WTC11 (cell line): ENCODE measurements at regions not wholly inside any gene's neighbourhood (a gene's known extent, or its start where the extent isn't known, plus 50 kb on each side); places are given as distances from the start of the nearest gene placed in this dataset.

Source experiments
- ATAC-seq: fragments of 200-7000 bp; cut with Tn5 transposase; 2 replicates; pipeline ENCODE4 v1.10.0; 2021; ENCODE audit warnings: mild to moderate bottlenecking, moderate library complexity
- CTCF ChIA-PET: fragments of 300-600 bp; sonication (Branson Sonifier 250); formaldehyde crosslinking; loops from one replicate; lab custom pipeline; 2021; ENCODE audit warnings: antibody characterized with exemption; lab: Charles Lee
- POLR2A ChIA-PET: fragments of 350-600 bp; sonication (Branson Sonifier 250); formaldehyde crosslinking; loops from one replicate; lab custom pipeline; 2021; ENCODE audit warnings: antibody characterized with exemption; lab: Charles Lee
- DNase-seq: peaks from one replicate; pipeline ENCODE4 v3.0.0; 2021; ENCODE audit warnings: low spot score
- H3K27ac Mint-ChIP-seq: 2 replicates; pipeline ENCODE4 v1.8.0; 2021; ENCODE audit warnings: mixed read lengths
- H3K27me3 Mint-ChIP-seq: 2 replicates; pipeline ENCODE4 v1.8.0; 2021; ENCODE audit warnings: low read depth, mild to moderate bottlenecking, moderate library complexity, mixed read lengths
- H3K36me3 Mint-ChIP-seq: 2 replicates; pipeline ENCODE4 v1.8.0; 2021; ENCODE audit warnings: mixed read lengths
- H3K4me1 Mint-ChIP-seq: 2 replicates; pipeline ENCODE4 v1.8.0; 2022; ENCODE audit warnings: mixed read lengths
- H3K4me3 Mint-ChIP-seq: 2 replicates; pipeline ENCODE4 v1.8.0; 2021; ENCODE audit warnings: mild to moderate bottlenecking, moderate library complexity, mixed read lengths
- H3K9me3 Mint-ChIP-seq: 2 replicates; pipeline ENCODE4 v1.8.0; 2021; ENCODE audit warnings: mixed read lengths
- CREB1 ChIP-seq: sonication (generic); formaldehyde crosslinking; IDR thresholded peaks from 2 replicates; pipeline ENCODE4 v1.8.0; 2023; ENCODE audit warnings: mild to moderate bottlenecking, missing genetic modification reagents
- CREM ChIP-seq: sonication (generic); formaldehyde crosslinking; IDR thresholded peaks from 2 replicates; pipeline ENCODE4 v1.8.1; 2022; ENCODE audit warnings: mild to moderate bottlenecking, missing genetic modification reagents, moderate library complexity
- FOXK1 ChIP-seq: sonication (generic); formaldehyde crosslinking; IDR thresholded peaks from 2 replicates; pipeline ENCODE4 v1.8.0; 2022; ENCODE audit warnings: mild to moderate bottlenecking, moderate library complexity, missing genetic modification reagents
- FOXP1 ChIP-seq: sonication (generic); formaldehyde crosslinking; IDR thresholded peaks from 2 replicates; pipeline ENCODE4 v1.8.0; 2022; ENCODE audit warnings: missing genetic modification reagents, mild to moderate bottlenecking, moderate library complexity, borderline replicate concordance
- GRHL2 ChIP-seq: fragments of 250-450 bp; sonication (Bioruptor Pico); IDR thresholded peaks from 2 replicates; pipeline ENCODE4 v1.8.0; 2022; ENCODE audit warnings: mild to moderate bottlenecking, moderate library complexity; ENCODE audit not compliant: insufficient replicate concordance, severe bottlenecking
- JUN ChIP-seq: sonication (generic); formaldehyde crosslinking; IDR thresholded peaks from 2 replicates; pipeline ENCODE4 v1.8.0; 2023; ENCODE audit warnings: mild to moderate bottlenecking, missing genetic modification reagents
- ZNF263 ChIP-seq: sonication (generic); formaldehyde crosslinking; IDR thresholded peaks from 2 replicates; pipeline ENCODE4 v1.8.1; 2022; ENCODE audit warnings: low read depth, mild to moderate bottlenecking, moderate library complexity, missing genetic modification reagents
- ZNF671 ChIP-seq: fragments of 250-450 bp; sonication (Bioruptor Pico); IDR thresholded peaks from 2 replicates; pipeline ENCODE4 v1.8.0; 2021; ENCODE audit warnings: mild to moderate bottlenecking
- TF ChIP-seq, protein P1 (sequence below): sonication (generic); formaldehyde crosslinking; IDR thresholded peaks from 2 replicates; pipeline ENCODE4 v1.8.1; 2023; ENCODE audit warnings: mild to moderate bottlenecking, missing genetic modification reagents, borderline replicate concordance
- TF ChIP-seq, protein P2 (sequence below): fragments of 250-450 bp; sonication (Bioruptor Pico); IDR thresholded peaks from 2 replicates; pipeline ENCODE4 v2.1.2; 2022; ENCODE audit warnings: mild to moderate bottlenecking, moderate library complexity
- TF ChIP-seq, protein P3 (sequence below): sonication (generic); formaldehyde crosslinking; IDR thresholded peaks from 2 replicates; pipeline ENCODE4 v1.8.1; 2022; ENCODE audit warnings: mild to moderate bottlenecking, moderate library complexity, missing genetic modification reagents
- TF ChIP-seq, protein P4 (sequence below): sonication (generic); formaldehyde crosslinking; IDR thresholded peaks from 2 replicates; pipeline ENCODE4 v1.8.0; 2022; ENCODE audit warnings: mild to moderate bottlenecking, missing genetic modification reagents
- TF ChIP-seq, protein P5 (sequence below): sonication (generic); formaldehyde crosslinking; IDR thresholded peaks from 2 replicates; pipeline ENCODE4 v1.8.0; 2022; ENCODE audit warnings: missing genetic modification reagents
- TF ChIP-seq, protein P6 (sequence below): sonication (generic); formaldehyde crosslinking; IDR thresholded peaks from 2 replicates; pipeline ENCODE4 v1.8.1; 2022; ENCODE audit warnings: low read depth, missing genetic modification reagents, borderline replicate concordance
- TF ChIP-seq, protein P7 (sequence below): fragments of 250-450 bp; sonication (Bioruptor Pico); IDR thresholded peaks from 2 replicates; pipeline ENCODE4 v1.9.0; 2021; ENCODE audit warnings: mild to moderate bottlenecking
- TF ChIP-seq, protein P8 (sequence below): sonication (generic); formaldehyde crosslinking; IDR thresholded peaks from 2 replicates; pipeline ENCODE4 v1.8.1; 2022; ENCODE audit warnings: low read depth, mild to moderate bottlenecking, moderate library complexity, missing genetic modification reagents, borderline replicate concordance

DNA sequence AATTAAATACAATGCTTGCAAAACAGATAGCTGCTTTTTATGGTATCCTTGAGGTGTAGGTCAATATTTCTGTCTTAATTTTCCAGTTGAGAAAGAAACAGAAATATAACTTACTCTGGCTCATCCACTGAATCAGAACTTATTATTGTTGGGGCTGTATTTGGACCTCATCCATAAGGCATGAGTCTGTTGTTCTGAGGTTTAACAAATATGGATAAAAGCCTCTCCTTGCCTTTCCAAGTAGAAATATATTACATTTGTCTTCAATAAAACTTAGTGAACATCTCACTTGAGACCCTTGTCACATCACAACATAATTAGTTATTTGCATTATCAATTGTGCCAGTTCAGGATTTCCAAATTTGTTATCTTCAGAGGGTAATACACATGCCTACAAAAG, 525.8 kb downstream of the AGTPBP1 start:
- POLR2A ChIA-PET: no interaction called here
- TF ChIP-seq, protein P1, sequence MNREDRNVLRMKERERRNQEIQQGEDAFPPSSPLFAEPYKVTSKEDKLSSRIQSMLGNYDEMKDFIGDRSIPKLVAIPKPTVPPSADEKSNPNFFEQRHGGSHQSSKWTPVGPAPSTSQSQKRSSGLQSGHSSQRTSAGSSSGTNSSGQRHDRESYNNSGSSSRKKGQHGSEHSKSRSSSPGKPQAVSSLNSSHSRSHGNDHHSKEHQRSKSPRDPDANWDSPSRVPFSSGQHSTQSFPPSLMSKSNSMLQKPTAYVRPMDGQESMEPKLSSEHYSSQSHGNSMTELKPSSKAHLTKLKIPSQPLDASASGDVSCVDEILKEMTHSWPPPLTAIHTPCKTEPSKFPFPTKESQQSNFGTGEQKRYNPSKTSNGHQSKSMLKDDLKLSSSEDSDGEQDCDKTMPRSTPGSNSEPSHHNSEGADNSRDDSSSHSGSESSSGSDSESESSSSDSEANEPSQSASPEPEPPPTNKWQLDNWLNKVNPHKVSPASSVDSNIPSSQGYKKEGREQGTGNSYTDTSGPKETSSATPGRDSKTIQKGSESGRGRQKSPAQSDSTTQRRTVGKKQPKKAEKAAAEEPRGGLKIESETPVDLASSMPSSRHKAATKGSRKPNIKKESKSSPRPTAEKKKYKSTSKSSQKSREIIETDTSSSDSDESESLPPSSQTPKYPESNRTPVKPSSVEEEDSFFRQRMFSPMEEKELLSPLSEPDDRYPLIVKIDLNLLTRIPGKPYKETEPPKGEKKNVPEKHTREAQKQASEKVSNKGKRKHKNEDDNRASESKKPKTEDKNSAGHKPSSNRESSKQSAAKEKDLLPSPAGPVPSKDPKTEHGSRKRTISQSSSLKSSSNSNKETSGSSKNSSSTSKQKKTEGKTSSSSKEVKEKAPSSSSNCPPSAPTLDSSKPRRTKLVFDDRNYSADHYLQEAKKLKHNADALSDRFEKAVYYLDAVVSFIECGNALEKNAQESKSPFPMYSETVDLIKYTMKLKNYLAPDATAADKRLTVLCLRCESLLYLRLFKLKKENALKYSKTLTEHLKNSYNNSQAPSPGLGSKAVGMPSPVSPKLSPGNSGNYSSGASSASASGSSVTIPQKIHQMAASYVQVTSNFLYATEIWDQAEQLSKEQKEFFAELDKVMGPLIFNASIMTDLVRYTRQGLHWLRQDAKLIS (CRISPR knock-in tag): no peak
- no peak for TF ChIP-seq GRHL2 (CRISPR knock-in tag)
- TF ChIP-seq, protein P2, sequence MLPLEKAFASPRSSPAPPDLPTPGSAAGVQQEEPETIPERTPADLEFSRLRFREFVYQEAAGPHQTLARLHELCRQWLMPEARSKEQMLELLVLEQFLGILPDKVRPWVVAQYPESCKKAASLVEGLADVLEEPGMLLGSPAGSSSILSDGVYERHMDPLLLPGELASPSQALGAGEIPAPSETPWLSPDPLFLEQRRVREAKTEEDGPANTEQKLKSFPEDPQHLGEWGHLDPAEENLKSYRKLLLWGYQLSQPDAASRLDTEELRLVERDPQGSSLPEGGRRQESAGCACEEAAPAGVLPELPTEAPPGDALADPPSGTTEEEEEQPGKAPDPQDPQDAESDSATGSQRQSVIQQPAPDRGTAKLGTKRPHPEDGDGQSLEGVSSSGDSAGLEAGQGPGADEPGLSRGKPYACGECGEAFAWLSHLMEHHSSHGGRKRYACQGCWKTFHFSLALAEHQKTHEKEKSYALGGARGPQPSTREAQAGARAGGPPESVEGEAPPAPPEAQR (CRISPR knock-in tag): no peak
- no peak for TF ChIP-seq ZNF671 (CRISPR knock-in tag)
- TF ChIP-seq CREM (CRISPR knock-in tag): no peak
- no peak for TF ChIP-seq CREB1 (CRISPR knock-in tag)
- no peak for TF ChIP-seq FOXK1 (CRISPR knock-in tag)
- TF ChIP-seq, protein P3, sequence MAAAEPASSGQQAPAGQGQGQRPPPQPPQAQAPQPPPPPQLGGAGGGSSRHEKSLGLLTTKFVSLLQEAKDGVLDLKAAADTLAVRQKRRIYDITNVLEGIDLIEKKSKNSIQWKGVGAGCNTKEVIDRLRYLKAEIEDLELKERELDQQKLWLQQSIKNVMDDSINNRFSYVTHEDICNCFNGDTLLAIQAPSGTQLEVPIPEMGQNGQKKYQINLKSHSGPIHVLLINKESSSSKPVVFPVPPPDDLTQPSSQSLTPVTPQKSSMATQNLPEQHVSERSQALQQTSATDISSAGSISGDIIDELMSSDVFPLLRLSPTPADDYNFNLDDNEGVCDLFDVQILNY (CRISPR knock-in tag): no peak
- TF ChIP-seq JUN: no peak
- TF ChIP-seq FOXP1: no peak
- TF ChIP-seq, protein P4, sequence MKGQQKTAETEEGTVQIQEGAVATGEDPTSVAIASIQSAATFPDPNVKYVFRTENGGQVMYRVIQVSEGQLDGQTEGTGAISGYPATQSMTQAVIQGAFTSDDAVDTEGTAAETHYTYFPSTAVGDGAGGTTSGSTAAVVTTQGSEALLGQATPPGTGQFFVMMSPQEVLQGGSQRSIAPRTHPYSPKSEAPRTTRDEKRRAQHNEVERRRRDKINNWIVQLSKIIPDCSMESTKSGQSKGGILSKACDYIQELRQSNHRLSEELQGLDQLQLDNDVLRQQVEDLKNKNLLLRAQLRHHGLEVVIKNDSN: no peak
- TF ChIP-seq, protein P5, sequence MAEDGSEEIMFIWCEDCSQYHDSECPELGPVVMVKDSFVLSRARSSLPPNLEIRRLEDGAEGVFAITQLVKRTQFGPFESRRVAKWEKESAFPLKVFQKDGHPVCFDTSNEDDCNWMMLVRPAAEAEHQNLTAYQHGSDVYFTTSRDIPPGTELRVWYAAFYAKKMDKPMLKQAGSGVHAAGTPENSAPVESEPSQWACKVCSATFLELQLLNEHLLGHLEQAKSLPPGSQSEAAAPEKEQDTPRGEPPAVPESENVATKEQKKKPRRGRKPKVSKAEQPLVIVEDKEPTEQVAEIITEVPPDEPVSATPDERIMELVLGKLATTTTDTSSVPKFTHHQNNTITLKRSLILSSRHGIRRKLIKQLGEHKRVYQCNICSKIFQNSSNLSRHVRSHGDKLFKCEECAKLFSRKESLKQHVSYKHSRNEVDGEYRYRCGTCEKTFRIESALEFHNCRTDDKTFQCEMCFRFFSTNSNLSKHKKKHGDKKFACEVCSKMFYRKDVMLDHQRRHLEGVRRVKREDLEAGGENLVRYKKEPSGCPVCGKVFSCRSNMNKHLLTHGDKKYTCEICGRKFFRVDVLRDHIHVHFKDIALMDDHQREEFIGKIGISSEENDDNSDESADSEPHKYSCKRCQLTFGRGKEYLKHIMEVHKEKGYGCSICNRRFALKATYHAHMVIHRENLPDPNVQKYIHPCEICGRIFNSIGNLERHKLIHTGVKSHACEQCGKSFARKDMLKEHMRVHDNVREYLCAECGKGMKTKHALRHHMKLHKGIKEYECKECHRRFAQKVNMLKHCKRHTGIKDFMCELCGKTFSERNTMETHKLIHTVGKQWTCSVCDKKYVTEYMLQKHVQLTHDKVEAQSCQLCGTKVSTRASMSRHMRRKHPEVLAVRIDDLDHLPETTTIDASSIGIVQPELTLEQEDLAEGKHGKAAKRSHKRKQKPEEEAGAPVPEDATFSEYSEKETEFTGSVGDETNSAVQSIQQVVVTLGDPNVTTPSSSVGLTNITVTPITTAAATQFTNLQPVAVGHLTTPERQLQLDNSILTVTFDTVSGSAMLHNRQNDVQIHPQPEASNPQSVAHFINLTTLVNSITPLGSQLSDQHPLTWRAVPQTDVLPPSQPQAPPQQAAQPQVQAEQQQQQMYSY (CRISPR knock-in tag): no peak
- TF ChIP-seq, protein P6, sequence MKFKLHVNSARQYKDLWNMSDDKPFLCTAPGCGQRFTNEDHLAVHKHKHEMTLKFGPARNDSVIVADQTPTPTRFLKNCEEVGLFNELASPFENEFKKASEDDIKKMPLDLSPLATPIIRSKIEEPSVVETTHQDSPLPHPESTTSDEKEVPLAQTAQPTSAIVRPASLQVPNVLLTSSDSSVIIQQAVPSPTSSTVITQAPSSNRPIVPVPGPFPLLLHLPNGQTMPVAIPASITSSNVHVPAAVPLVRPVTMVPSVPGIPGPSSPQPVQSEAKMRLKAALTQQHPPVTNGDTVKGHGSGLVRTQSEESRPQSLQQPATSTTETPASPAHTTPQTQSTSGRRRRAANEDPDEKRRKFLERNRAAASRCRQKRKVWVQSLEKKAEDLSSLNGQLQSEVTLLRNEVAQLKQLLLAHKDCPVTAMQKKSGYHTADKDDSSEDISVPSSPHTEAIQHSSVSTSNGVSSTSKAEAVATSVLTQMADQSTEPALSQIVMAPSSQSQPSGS (CRISPR knock-in tag): no peak
- TF ChIP-seq, protein P7, sequence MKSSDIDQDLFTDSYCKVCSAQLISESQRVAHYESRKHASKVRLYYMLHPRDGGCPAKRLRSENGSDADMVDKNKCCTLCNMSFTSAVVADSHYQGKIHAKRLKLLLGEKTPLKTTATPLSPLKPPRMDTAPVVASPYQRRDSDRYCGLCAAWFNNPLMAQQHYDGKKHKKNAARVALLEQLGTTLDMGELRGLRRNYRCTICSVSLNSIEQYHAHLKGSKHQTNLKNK (CRISPR knock-in tag): no peak
- TF ChIP-seq ZNF263: no peak
- TF ChIP-seq, protein P8, sequence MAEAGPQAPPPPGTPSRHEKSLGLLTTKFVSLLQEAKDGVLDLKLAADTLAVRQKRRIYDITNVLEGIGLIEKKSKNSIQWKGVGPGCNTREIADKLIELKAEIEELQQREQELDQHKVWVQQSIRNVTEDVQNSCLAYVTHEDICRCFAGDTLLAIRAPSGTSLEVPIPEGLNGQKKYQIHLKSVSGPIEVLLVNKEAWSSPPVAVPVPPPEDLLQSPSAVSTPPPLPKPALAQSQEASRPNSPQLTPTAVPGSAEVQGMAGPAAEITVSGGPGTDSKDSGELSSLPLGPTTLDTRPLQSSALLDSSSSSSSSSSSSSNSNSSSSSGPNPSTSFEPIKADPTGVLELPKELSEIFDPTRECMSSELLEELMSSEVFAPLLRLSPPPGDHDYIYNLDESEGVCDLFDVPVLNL (CRISPR knock-in tag): no peak
- TF ChIP-seq, all 79 proteins: peak for 0
- Mint-ChIP-seq H3K4me1 (peaks cover 34% of the 10 kb centered on the region), H3K36me3 (no peaks in the 10 kb centered on the region), H3K9me3 (no peaks in the 10 kb centered on the region), H3K27ac (no peak overlapping the region), H3K27me3 (no peaks in the 10 kb centered on the region; the same call in 1 of the 2 replicates), H3K4me3 (no peak overlapping the region)
- no peak for DNase-seq
- CTCF ChIA-PET: interaction anchor here (0.9 kb wide), 1 partner anchor 74 kb away, joined by 4 read pairs; no protein-coding TSS in a partner anchor
- no peak for ATAC-seq
